RWPE2 (cell line): ENCODE measurements at regions not wholly inside any gene's neighbourhood (a gene's known extent, or its start where the extent isn't known, plus 50 kb on each side); places are given as distances from the start of the nearest gene placed in this dataset.

Source experiments
- ATAC-seq: fragments of 200-7000 bp; cut with Tn5 transposase; 3 replicates; pipeline ENCODE4 v1.9.1; 2021; ENCODE audit warnings: low read depth
- DNase-seq: peaks from one replicate; pipeline ENCODE4 v3.0.0-alpha.2; 2020; ENCODE audit warnings: low spot score
- H3K27ac ChIP-seq: fragments of 450-650 bp; 2 replicates; pipeline ENCODE4 v1.5.1; 2017; ENCODE audit warnings: mild to moderate bottlenecking; ENCODE audit not compliant: poor library complexity, severe bottlenecking
- H3K27me3 ChIP-seq: fragments of 250-450 bp; sonication (Bioruptor Pico); 2 replicates; pipeline ENCODE4 v1.5.1; 2021; ENCODE audit warnings: mild to moderate bottlenecking, moderate library complexity; ENCODE audit not compliant: insufficient read depth, poor library complexity, severe bottlenecking
- H3K36me3 ChIP-seq: fragments of 250-450 bp; sonication (Bioruptor Pico); 2 replicates; pipeline ENCODE4 v1.5.1; 2020; ENCODE audit warnings: low read depth, mild to moderate bottlenecking, moderate library complexity
- H3K4me1 ChIP-seq: fragments of 250-450 bp; sonication (Bioruptor Pico); 2 replicates; pipeline ENCODE4 v1.5.1; 2021; ENCODE audit warnings: mild to moderate bottlenecking, moderate library complexity; ENCODE audit not compliant: insufficient read depth, poor library complexity, severe bottlenecking
- H3K4me3 ChIP-seq: fragments of 250-450 bp; sonication (Bioruptor Pico); 2 replicates; pipeline ENCODE4 v1.5.1; 2021; ENCODE audit warnings: mild to moderate bottlenecking, moderate library complexity; ENCODE audit not compliant: severe bottlenecking
- H3K9me3 ChIP-seq: fragments of 250-450 bp; sonication (Bioruptor Pico); 2 replicates; pipeline ENCODE4 v1.5.1; 2021; ENCODE audit warnings: mild to moderate bottlenecking, moderate library complexity; ENCODE audit not compliant: severe bottlenecking
- CTCF ChIP-seq: fragments of 450-650 bp; IDR thresholded peaks from one replicate; pipeline ENCODE4 v1.5.1; 2017; ENCODE audit warnings: mild to moderate bottlenecking, moderate library complexity; ENCODE audit not compliant: poor library complexity, severe bottlenecking

- H3K36me3 ChIP-seq, result no peaks in the 10 kb centered on the region
- TF ChIP-seq CTCF, result no peak
- no peaks in the 10 kb centered on the region for H3K27me3 ChIP-seq
- no peaks in the 10 kb centered on the region for H3K9me3 ChIP-seq
- DNase-seq (no peak), ATAC-seq (no peak)
- no peak overlapping the region for H3K27ac ChIP-seq
- H3K4me1 ChIP-seq, result no peaks in the 10 kb centered on the region
- H3K4me3 ChIP-seq, result no peak overlapping the region
Measured at GRCh38 chr4:119898211-119898610, 168.4 kb downstream of the MAD2L1 start.

- DNase-seq (no peak), ATAC-seq (no peak)
- no peak for TF ChIP-seq CTCF
- H3K4me1 ChIP-seq, result no peaks in the 10 kb centered on the region
- no peak overlapping the region for H3K4me3 ChIP-seq
- no peaks in the 10 kb centered on the region for H3K9me3 ChIP-seq
- no peak overlapping the region for H3K27ac ChIP-seq
- no peaks in the 10 kb centered on the region for H3K27me3 ChIP-seq
- no peaks in the 10 kb centered on the region for H3K36me3 ChIP-seq
Measured at GRCh38 chr4:119897260-119897659, 169.4 kb downstream of the MAD2L1 start.

GRCh38 chr4:119894650-119895208 lies 171.9 kb downstream of the MAD2L1 start:
- no peak overlapping the region for H3K4me3 ChIP-seq
- H3K4me1 ChIP-seq, result no peaks in the 10 kb centered on the region
- H3K9me3 ChIP-seq, result no peaks in the 10 kb centered on the region
- no peaks in the 10 kb centered on the region for H3K27me3 ChIP-seq
- ATAC-seq (no peak), DNase-seq (no peak)
- TF ChIP-seq CTCF, result no peak
- no peaks in the 10 kb centered on the region for H3K36me3 ChIP-seq
- H3K27ac ChIP-seq, result no peak overlapping the region

- H3K4me1 ChIP-seq, result no peaks in the 10 kb centered on the region
- DNase-seq (no peak), ATAC-seq (no peak)
- no peak for TF ChIP-seq CTCF
- H3K4me3 ChIP-seq, result no peak overlapping the region
- H3K27ac ChIP-seq, result no peak overlapping the region
- no peaks in the 10 kb centered on the region for H3K9me3 ChIP-seq
- H3K27me3 ChIP-seq, result no peaks in the 10 kb centered on the region
- no peaks in the 10 kb centered on the region for H3K36me3 ChIP-seq
Measured at GRCh38 chr4:119873794-119874325, 192.8 kb downstream of the MAD2L1 start.

GRCh38 chr4:119873132-119873531 lies 193.5 kb downstream of the MAD2L1 start:
- DNase-seq (no peak), ATAC-seq (no peak)
- no peaks in the 10 kb centered on the region for H3K36me3 ChIP-seq
- no peaks in the 10 kb centered on the region for H3K4me1 ChIP-seq
- no peak overlapping the region for H3K4me3 ChIP-seq
- no peak for TF ChIP-seq CTCF
- no peaks in the 10 kb centered on the region for H3K27me3 ChIP-seq
- no peaks in the 10 kb centered on the region for H3K9me3 ChIP-seq
- H3K27ac ChIP-seq, result no peak overlapping the region
